Parathyroid adenoma (tissue), 2 donors: ENCODE measurements at regions not wholly inside any gene's neighbourhood (a gene's known extent, or its start where the extent isn't known, plus 50 kb on each side); places are given as distances from the start of the nearest gene placed in this dataset.

Experiments
- H2AFZ ChIP-seq: fragments of 300-600 bp; sonication (generic); one replicate; pipeline ENCODE4 v1.7.0; 2017; ENCODE audit warnings: antibody characterized with exemption, mild to moderate bottlenecking
- H3K27ac ChIP-seq: fragments of 300-600 bp; sonication (generic); one replicate; pipeline ENCODE4 v1.7.0; 2017
- H3K27me3 ChIP-seq: fragments of 300-600 bp; sonication (generic); one replicate; pipeline ENCODE4 v1.7.0; 2017; ENCODE audit warnings: low read length; ENCODE audit not compliant: control insufficient read depth, insufficient read depth
- H3K36me3 ChIP-seq: fragments of 300-600 bp; sonication (generic); one replicate; pipeline ENCODE4 v1.7.0; 2017; ENCODE audit warnings: low read length; ENCODE audit not compliant: control insufficient read depth, insufficient read depth
- H3K4me1 ChIP-seq: fragments of 300-600 bp; sonication (generic); one replicate; pipeline ENCODE4 v1.7.0; 2017; ENCODE audit warnings: control low read depth
- H3K4me2 ChIP-seq: fragments of 300-600 bp; sonication (generic); one replicate; pipeline ENCODE4 v1.7.0; 2017; ENCODE audit warnings: low read length
- H3K4me3 ChIP-seq: fragments of 300-600 bp; sonication (generic); one replicate; pipeline ENCODE4 v1.7.0; 2017; ENCODE audit warnings: low read depth, low read length
- H3K79me2 ChIP-seq: fragments of 300-600 bp; sonication (generic); one replicate; pipeline ENCODE4 v1.7.0; 2017; ENCODE audit warnings: control low read depth
- H3K9ac ChIP-seq: fragments of 300-600 bp; sonication (generic); one replicate; pipeline ENCODE4 v1.7.0; 2017; ENCODE audit warnings: mild to moderate bottlenecking
- H3K9me3 ChIP-seq: fragments of 300-600 bp; sonication (generic); one replicate; pipeline ENCODE4 v1.7.0; 2017; ENCODE audit warnings: low read length; ENCODE audit not compliant: control insufficient read depth
- CTCF ChIP-seq: fragments of 300-600 bp; sonication (generic); IDR thresholded peaks from one replicate; pipeline ENCODE4 v1.7.0; 2017; ENCODE audit warnings: antibody characterized with exemption, mild to moderate bottlenecking
- donor health status: primary hyperparathyroidism.

- Histone ChIP-seq H3K9me3 (no peaks in the 10 kb centered on the region), H3K79me2 (no peaks in the 10 kb centered on the region), H3K4me3 (no peak overlapping the region), H3K27me3 (no peaks in the 10 kb centered on the region), H3K9ac (no peak overlapping the region), H3K36me3 (no peaks in the 10 kb centered on the region), H3K27ac (no peak overlapping the region), H2AFZ (no peak overlapping the region), H3K4me2 (no peak overlapping the region), H3K4me1 (no peaks in the 10 kb centered on the region)
- TF ChIP-seq CTCF = no peak
Observed at GRCh38 chr6:125432963-125433362, 131.2 kb upstream of the HDDC2 start.

- no peaks in the 10 kb centered on the region for H3K27me3 ChIP-seq
- no peaks in the 10 kb centered on the region for H3K79me2 ChIP-seq
- no peaks in the 10 kb centered on the region for H3K36me3 ChIP-seq
- H3K4me3 ChIP-seq = no peak overlapping the region
- no peak overlapping the region for H2AFZ ChIP-seq
- TF ChIP-seq CTCF = no peak
- no peak overlapping the region for H3K27ac ChIP-seq
- H3K4me2 ChIP-seq = no peak overlapping the region
- no peaks in the 10 kb centered on the region for H3K9me3 ChIP-seq
- no peak overlapping the region for H3K9ac ChIP-seq
- H3K4me1 ChIP-seq = no peaks in the 10 kb centered on the region
Observed at GRCh38 chr6:125434760-125435159, 133.0 kb upstream of the HDDC2 start.

- no peak for TF ChIP-seq CTCF
Observed at GRCh38 chr6:125439512-125439911, 137.7 kb upstream of the HDDC2 start.

GRCh38 chr6:125444006-125444923, 142.5 kb upstream of the HDDC2 start:
- Histone ChIP-seq H3K36me3 (no peaks in the 10 kb centered on the region), H2AFZ (no peak overlapping the region), H3K27me3 (no peaks in the 10 kb centered on the region), H3K79me2 (no peaks in the 10 kb centered on the region), H3K9me3 (no peaks in the 10 kb centered on the region), H3K4me1 (no peaks in the 10 kb centered on the region), H3K4me3 (no peak overlapping the region), H3K4me2 (no peak overlapping the region), H3K9ac (no peak overlapping the region), H3K27ac (no peak overlapping the region)
- no peak for TF ChIP-seq CTCF

More at GRCh38 chr6:125439512-125439911, 137.7 kb upstream of the HDDC2 start:
- H3K4me2 ChIP-seq = no peak overlapping the region
- no peak overlapping the region for H3K4me3 ChIP-seq
- no peak overlapping the region for H3K9ac ChIP-seq
- H3K9me3 ChIP-seq = no peaks in the 10 kb centered on the region
- H3K27me3 ChIP-seq = no peaks in the 10 kb centered on the region
- H3K36me3 ChIP-seq = no peaks in the 10 kb centered on the region
- no peak overlapping the region for H3K27ac ChIP-seq
- H3K4me1 ChIP-seq = no peaks in the 10 kb centered on the region
- H2AFZ ChIP-seq = no peak overlapping the region
- H3K79me2 ChIP-seq = no peaks in the 10 kb centered on the region

- Histone ChIP-seq H3K9me3 (no peaks in the 10 kb centered on the region), H3K4me3 (no peak overlapping the region), H3K4me2 (no peak overlapping the region), H3K27me3 (no peaks in the 10 kb centered on the region), H2AFZ (no peak overlapping the region), H3K9ac (no peak overlapping the region), H3K36me3 (no peaks in the 10 kb centered on the region), H3K79me2 (no peaks in the 10 kb centered on the region), H3K27ac (no peak overlapping the region), H3K4me1 (no peaks in the 10 kb centered on the region)
- no peak for TF ChIP-seq CTCF
Observed at GRCh38 chr6:125445054-125445453, 143.3 kb upstream of the HDDC2 start.
